ENCODE measurements at regions not wholly inside any gene's neighbourhood (a gene's known extent, or its start where the extent isn't known, plus 50 kb on each side); places are given as distances from the start of the nearest gene placed in this dataset.

- DNase-seq = no peak
Measured at GRCh38 chr13:61738236-61738750, 322.6 kb upstream of the PCDH20 start.

GRCh38 chr13:61734683-61735082 is 319.0 kb upstream of the PCDH20 start:
- no peak for DNase-seq

- no peak for DNase-seq
Measured at GRCh38 chr13:61728471-61728870, 312.8 kb upstream of the PCDH20 start.

- no peak for DNase-seq
Measured at GRCh38 chr13:61727767-61728166, 312.1 kb upstream of the PCDH20 start.

- DNase-seq = no peak
Measured at GRCh38 chr13:61725806-61726205, 310.2 kb upstream of the PCDH20 start.

GRCh38 chr13:61722119-61722518 is 306.5 kb upstream of the PCDH20 start:
- DNase-seq = no peak

- DNase-seq = no peak
Measured at GRCh38 chr13:61712621-61713020, 297.0 kb upstream of the PCDH20 start.

GRCh38 chr13:61709258-61709657 is 293.6 kb upstream of the PCDH20 start:
- no peak for DNase-seq

- no peak for DNase-seq
Measured at GRCh38 chr13:61706899-61707298, 291.2 kb upstream of the PCDH20 start.

- no peak for DNase-seq
Measured at GRCh38 chr13:61700620-61701019, 285.0 kb upstream of the PCDH20 start.

GRCh38 chr13:61700181-61700580 is 284.5 kb upstream of the PCDH20 start:
- DNase-seq = no peak

- DNase-seq = no peak
Measured at GRCh38 chr13:61696676-61697075, 281.0 kb upstream of the PCDH20 start.

GRCh38 chr13:61695147-61695546 is 279.5 kb upstream of the PCDH20 start:
- no peak for DNase-seq

GRCh38 chr13:61692691-61693090 is 277.0 kb upstream of the PCDH20 start:
- DNase-seq = no peak

GRCh38 chr13:61685682-61686012 is 270.0 kb upstream of the PCDH20 start:
- no peak for DNase-seq

GRCh38 chr13:61684976-61685681 is 269.5 kb upstream of the PCDH20 start:
- DNase-seq = no peak

- no peak for DNase-seq
Measured at GRCh38 chr13:61672756-61673155, 257.1 kb upstream of the PCDH20 start.

GRCh38 chr13:61670384-61671161 is 254.9 kb upstream of the PCDH20 start:
- DNase-seq = no peak

GRCh38 chr13:61664801-61665705 is 249.4 kb upstream of the PCDH20 start:
- DNase-seq = no peak

- no peak for DNase-seq
Measured at GRCh38 chr13:61654481-61654880, 238.8 kb upstream of the PCDH20 start.

GRCh38 chr13:61648547-61648946 is 232.9 kb upstream of the PCDH20 start:
- DNase-seq = no peak

GRCh38 chr13:61612192-61612591 is 196.5 kb upstream of the PCDH20 start:
- DNase-seq = no peak

- DNase-seq = no peak
Measured at GRCh38 chr13:61608138-61608537, 192.5 kb upstream of the PCDH20 start.

Data from bone marrow (tissue), 2 donors.